GM21529 (cell line): ENCODE measurements at regions not wholly inside any gene's neighbourhood (a gene's known extent, or its start where the extent isn't known, plus 50 kb on each side); places are given as distances from the start of the nearest gene placed in this dataset.
A peak's percentile ranks its signal among the peaks of the same experiment; 100 is the strongest.
"Not testable (repeated sequence)": the region's sequence is repeated elsewhere in the genome, so short reads cannot be mapped to it uniquely, and the experiment has no call there.

Source experiments
- ATAC-seq: cut with Tn5 transposase; IDR thresholded peaks from one replicate; pipeline ENCODE4 v1.9.1; 2021; ENCODE audit not compliant: unreplicated experiment

GRCh38 chr4:33739884-33740632, 2504.3 kb downstream of the ARAP2 start:
- ATAC-seq = no peak

GRCh38 chr4:33740871-33741270, 2503.4 kb downstream of the ARAP2 start:
- not testable (repeated sequence) for ATAC-seq

DNA sequence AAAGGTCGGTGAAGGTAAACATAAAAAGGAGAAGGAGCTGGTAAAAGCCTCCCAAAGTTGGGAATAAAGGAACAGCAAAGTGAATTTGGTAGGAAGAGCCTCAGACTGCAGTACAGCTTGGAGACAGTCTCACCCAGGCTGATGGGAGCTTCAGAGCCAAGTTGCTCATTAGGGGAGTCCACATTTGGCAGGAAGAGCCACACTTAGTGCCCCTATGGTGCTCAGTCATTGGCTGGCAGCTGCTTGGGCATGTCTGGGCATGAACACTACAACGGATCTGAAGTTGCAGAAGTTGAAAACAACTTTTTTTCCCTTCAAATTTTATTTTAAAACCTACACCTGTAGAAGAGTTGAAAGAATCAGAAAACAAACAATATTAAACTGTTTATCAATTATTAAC, 2497.3 kb downstream of the ARAP2 start:
- peak; percentile 44 for ATAC-seq

DNA sequence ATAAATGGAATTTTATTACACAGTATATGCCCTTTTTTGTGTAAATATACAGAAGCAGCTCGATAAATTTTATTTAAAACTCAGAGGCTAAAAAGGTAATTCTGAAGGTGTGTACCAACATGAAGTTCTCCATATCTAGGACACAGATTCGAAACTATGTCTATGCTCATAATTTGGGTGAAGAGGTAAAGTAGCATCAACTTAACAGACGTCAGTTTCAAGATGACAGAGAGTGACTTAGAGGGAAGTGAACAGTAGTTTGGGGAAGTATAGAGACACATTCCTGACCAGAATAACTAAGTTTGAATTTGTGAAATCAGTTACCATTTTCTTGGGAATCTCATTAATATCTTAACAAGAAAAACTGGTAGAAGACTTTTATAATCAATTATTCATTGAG, 2493.3 kb downstream of the ARAP2 start:
- no peak for ATAC-seq

GRCh38 chr4:33772582-33772981, 2471.7 kb downstream of the ARAP2 start:
- no peak for ATAC-seq

DNA sequence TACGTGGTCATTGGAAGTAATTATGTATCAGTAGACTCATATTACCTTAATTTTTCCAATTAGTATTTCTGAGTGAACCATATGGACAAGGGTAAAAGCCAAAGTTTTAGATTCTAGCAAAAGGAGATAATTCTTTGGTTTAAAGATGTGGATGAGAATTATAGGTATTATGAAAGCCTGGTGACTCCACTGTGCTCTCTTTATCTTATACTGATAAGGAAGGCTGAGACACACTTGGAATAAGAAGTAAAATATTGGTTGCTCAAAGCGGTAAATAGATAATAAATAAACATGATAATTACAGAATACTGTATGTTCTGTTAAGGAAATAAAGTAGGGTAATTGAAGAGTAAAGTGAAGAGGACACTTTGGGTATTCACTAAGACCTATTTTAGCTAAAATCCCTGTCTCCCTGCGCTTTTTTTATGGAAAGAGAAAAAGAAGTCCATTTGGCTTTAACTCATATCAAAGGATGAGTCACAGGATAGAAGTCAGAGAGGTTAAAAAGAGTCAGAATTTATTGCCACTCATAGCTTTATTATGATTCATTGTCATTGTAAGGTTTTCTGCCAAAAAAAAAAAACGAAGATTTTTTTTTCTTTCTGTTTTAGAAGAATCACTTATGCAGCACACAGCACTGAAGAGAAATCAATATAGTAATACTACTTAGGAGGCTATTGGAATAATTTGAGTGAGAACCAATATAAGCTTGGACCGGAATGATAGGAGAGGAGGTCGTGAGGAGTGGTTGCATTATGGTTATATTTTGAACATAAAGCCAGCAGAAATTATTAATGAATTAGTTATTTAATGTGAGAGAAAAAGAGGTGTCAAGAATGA, 2463.1 kb downstream of the ARAP2 start:
- ATAC-seq = no peak

DNA sequence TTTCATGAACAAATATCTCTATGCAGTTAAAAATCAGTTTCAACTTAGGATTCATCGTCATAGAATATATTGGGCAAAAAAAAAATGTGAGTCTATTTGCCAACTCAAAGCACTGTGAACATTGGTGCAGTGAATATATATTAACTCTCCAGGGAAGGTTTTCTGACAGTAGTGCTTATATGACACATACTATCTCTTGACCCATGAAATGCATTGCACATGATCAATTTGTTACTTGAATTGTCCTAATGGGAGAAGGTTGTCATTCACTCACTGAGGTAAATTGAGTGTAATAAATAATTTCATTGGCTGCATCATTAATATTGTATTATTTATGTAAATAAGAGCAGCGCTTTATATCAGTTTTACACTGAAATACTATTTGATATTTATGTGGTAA, 2458.5 kb downstream of the ARAP2 start:
- ATAC-seq = no peak

- no peak for ATAC-seq
These were observed 2441.7 kb downstream of the ARAP2 start for GRCh38 chr4:33802578-33802977.

DNA sequence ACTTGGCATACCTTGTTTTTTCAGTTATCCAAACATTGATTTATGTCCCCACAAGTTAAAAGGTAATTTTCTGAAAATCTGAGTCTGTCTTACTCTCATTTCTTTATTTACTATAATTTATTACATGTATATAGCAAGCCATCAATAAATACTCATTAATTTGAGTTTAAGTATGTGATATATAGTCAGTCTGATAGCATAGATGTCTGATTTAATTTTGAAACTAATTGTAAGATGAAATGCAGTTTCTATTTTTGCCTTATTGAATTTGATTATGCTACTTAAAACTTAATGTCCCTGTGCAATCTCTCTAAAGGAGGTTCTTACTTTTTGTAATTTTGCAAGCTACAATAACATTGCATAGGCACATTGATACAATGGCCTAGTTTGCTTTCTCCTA, 2418.6 kb downstream of the ARAP2 start:
- ATAC-seq = no peak

- ATAC-seq = not testable (repeated sequence)
These were observed 2415.0 kb downstream of the ARAP2 start for GRCh38 chr4:33829356-33829755.

GRCh38 chr4:33831442-33832066, 2412.8 kb downstream of the ARAP2 start:
- ATAC-seq = no peak

DNA sequence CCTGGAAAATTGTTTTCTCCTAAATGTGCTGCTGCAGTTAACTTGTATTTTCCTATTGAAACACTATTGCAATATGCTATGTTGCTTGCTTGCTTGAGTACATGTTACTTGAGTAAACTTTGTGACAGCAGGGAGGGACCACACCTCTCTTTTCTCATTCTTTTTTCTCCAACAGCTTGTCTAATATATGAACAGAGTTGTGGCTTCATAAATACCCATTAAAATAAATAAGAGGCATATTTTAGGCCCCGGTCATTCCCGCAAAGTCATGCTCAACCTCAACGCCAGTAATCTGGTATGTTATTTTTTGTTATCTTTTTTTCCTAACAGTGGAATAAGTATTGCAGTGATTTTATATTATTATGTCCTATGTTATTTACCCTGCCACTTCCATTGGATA, 2408.6 kb downstream of the ARAP2 start:
- not testable (repeated sequence) for ATAC-seq

GRCh38 chr4:33837043-33837838, 2407.1 kb downstream of the ARAP2 start:
- no peak for ATAC-seq

DNA sequence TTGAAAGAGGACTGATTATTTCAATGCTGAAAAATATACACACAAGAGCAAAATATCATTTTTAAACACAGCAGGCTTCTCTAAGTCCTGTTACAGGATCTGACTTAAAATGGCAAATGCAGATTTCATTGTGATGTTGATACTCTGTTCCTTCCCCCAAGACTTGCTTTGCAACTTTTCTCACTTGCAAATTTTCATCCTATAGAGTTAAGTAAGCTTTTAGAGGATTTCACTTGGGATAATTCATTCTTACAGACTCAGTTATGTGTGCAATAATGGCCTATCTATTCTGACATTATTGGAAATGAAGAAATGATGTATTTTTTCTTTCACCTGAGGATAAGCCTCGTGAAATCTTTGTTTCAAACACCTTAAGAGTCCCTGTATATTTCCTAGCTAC, 2403.2 kb downstream of the ARAP2 start:
- no peak for ATAC-seq

- ATAC-seq = no peak
These were observed 2393.9 kb downstream of the ARAP2 start for GRCh38 chr4:33850371-33850902.

GRCh38 chr4:33853670-33854069, 2390.6 kb downstream of the ARAP2 start:
- not testable (repeated sequence) for ATAC-seq

- ATAC-seq = no peak
These were observed 2379.9 kb downstream of the ARAP2 start for GRCh38 chr4:33864290-33864859.

GRCh38 chr4:33873791-33874190, 2370.5 kb downstream of the ARAP2 start:
- no peak for ATAC-seq

DNA sequence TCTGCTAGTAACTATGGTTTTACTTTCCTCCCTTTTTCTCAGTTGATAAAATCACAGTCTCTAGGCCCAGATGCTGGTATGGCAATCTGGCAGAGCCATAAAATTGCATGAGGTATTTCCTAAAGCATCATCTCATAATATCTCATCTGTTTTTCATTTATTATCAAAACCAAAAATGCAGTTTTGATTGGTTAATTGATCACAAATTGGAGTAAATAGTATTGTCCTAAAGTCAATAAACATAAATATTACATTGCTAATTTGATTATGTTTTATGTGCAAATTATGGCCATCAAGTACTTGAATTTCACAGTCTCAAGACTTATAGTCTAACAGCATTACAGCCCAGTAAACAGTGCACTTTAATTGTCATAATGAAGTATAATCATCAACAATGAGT, 2365.6 kb downstream of the ARAP2 start:
- no peak for ATAC-seq

DNA sequence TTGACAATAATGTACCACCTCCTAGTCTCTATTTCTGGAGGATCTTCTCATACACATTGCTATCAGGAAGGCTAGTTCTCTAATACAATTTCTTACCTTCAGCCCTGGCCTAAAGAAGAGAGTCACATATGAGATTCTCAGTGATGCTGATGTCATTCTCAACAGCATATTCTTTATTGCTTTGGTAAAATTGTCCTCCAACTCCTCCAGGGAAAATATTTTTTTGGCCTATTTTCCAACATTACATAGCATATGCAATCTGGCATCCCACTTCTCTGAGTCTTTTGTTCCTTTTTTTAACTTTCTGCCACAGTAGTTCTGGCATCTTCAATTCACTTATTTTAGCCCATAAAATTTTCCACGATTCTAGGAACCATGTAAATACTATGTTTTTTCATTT, 2363.1 kb downstream of the ARAP2 start:
- no peak for ATAC-seq
